Stimulated activated CD4-positive, alpha-beta T cell treated with anti-CD3 and anti-CD28 coated beads, Interleukin-4, amount 100 ng/mL, for 48 hours (primary cell): ENCODE measurements at regions not wholly inside any gene's neighbourhood (a gene's known extent, or its start where the extent isn't known, plus 50 kb on each side); places are given as distances from the start of the nearest gene placed in this dataset.
"Not testable (repeated sequence)": the region's sequence is repeated elsewhere in the genome, so short reads cannot be mapped to it uniquely, and the experiment has no call there.

Source experiments
- DNase-seq, 2 donors: peaks; one replicate each; pipeline ENCODE4 v3.0.0-alpha.2; 2020; ENCODE audit warnings: low read depth in 2 of 2

- DNase-seq: not testable (repeated sequence)
These were observed 93.3 kb downstream of the ANKRD30BL start for GRCh38 chr2:132068407-132068806.

DNA sequence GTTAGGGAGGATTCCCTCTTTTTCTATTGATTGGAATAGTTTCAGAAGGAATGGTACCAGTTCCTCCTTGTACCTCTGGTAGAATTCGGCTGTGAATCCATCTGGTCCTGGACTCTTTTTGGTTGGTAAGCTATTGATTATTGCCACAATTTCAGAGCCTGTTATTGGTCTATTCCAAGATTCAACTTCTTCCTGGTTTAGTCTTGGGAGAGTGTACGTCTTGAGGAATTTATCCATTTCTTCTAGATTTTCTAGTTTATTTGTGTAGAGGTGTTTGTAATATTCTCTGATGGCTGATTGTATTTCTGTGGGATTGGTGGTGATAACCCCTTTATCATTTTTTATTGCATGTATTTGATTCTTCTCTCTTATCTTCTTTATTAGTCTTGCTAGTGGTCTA, 96.4 kb downstream of the ANKRD30BL start:
- DNase-seq: not testable (repeated sequence)

GRCh38 chr2:132039609-132040236, 122.0 kb downstream of the ANKRD30BL start:
- not testable (repeated sequence) for DNase-seq

DNA sequence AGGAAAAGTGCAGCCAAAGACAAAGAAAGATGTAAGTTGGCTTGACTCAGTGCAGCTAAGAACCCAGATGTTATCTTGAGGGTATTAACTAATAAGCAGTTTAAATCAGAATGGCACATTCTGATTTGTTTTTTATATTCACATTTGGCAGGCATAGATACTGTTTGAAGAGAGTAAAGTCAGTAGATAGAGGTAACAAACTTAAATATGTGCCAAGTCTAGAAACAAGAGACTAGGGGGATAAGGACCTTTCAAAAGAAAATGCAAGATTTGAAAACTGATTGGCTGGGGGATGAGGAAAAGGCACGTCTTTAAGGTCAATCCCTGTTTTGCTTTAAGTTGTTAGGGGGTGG, 122.9 kb downstream of the ANKRD30BL start:
- DNase-seq: not testable (repeated sequence)

GRCh38 chr2:132038179-132038882, 123.4 kb downstream of the ANKRD30BL start:
- peak in 1 of 2 donors; percentile 1 for DNase-seq

DNA sequence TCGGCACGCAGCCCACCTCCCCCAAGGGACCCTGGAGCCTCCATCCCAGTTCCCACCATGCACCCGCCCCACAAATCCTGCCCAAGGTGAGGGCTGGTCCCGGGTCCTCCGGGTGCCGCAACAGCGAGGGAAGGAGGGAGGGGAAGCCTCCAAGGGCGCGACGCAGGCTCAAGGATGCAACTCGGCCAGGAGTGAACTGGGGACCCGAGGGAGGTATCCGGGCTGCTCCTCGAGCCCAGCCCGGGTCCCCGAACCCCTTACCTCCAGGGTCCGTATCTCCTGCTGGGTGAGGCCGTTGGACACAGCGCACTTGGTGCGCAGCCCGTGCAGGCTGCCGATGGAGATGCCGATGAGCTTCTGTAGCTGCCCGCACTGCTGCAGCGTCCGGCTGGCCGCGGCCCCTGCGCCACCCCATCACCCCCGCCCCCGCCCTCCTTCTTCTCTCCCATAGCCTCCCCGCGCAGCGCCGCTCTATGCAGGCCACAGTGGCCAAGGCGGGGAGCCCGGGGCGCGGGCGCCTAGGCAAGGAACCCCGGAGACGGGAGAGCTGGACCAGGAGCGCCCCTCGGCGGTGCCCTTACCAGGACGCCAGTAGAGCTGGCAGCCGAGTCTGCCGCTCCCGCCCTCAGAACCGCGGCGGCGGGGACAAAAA, 124.1 kb downstream of the ANKRD30BL start:
- DNase-seq: no peak

DNA sequence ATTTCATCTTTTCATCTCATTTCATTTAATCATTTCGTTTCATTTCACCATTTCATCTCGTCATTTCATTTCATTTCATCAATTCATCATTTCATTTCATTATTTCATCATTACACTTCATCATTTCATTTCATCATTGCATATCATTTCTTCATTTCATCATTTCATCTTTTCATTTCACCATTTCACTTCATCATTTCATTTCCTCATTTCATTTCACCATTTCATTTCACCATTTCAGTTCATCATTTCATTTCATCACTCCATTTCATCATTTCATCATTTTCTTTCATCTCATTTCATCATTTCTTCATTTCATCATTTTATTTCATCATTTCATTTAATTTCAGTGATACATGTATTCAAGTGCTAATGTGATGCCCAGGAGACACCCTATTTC, 127.1 kb downstream of the ANKRD30BL start:
- DNase-seq: no peak

DNA sequence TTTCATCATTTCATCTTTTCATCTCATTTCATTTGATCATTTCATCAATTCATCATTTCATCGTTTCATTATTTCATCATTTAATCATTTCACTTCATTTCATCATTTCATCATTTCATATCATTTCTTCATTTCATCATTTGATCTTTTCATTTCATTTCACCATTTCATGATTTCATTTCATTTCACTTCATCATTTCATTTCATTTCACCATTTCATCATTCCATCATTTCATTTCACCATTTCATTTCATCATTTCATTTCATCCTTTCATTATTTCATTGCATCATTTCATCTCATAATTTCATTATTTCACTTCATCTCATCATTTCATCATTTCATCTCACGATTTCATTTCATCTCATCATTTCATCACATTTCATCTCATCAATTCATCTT, 127.8 kb downstream of the ANKRD30BL start:
- no peak for DNase-seq

GRCh38 chr2:132033365-132033764, 128.4 kb downstream of the ANKRD30BL start:
- DNase-seq: no peak

GRCh38 chr2:132012046-132012445, 149.7 kb downstream of the ANKRD30BL start:
- not testable (repeated sequence) for DNase-seq

- no peak for DNase-seq
These were observed 151.8 kb downstream of the ANKRD30BL start for GRCh38 chr2:132009874-132010521.

GRCh38 chr2:132009177-132009873, 152.4 kb downstream of the ANKRD30BL start:
- DNase-seq: no peak

- not testable (repeated sequence) for DNase-seq
These were observed 171.0 kb downstream of the ANKRD30BL start for GRCh38 chr2:131990751-131991150.

- DNase-seq: not testable (repeated sequence)
These were observed 195.1 kb downstream of the ANKRD30BL start for GRCh38 chr2:131966671-131967070.

GRCh38 chr2:131966256-131966655, 195.5 kb downstream of the ANKRD30BL start:
- no peak for DNase-seq

DNA sequence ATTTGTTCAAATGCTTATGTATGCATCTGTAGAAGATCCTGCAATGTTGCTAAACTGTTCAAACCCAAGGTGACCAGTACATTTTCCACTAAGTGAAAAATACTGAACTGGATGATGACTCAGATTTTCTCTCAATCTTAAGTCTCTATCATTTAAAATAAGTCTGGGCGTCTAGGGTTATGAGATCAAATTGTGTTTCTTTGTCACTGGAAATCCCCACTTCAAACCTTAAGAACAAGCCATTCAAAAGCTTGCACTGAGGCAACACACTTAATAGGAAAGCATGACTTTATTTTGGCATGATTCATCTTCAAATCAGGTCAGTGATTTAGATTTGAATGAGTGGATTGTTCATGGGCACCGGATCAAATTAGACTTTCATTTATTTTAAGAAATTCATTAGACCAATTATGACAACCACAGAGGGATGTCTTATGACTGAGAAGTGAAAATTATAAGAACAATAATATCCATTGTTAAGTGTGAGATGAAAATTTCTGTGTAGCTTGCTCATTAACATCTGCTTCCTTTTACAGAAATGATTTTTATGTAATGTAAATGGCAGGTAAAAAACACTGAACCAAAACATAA, 203.6 kb downstream of the ANKRD30BL start:
- DNase-seq: not testable (repeated sequence)

DNA sequence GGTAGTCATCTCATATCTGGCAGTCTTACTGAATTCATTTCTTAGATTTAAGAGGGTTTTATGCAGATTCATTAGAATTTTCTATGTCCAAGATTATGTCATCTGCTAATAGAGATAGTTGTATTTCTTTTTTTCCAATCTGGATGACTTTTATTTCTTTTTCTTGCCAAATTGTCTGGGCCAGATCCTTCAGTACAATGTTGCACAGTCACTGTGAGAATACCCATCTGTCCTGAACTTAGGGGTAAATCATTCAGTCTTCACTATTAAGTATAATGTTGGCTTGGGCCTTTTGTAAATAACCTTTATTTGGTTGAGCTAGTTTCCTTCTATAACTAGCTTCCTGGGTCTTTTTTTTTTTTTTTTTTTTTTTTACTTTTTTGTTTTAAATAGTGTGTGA, 213.1 kb downstream of the ANKRD30BL start:
- not testable (repeated sequence) for DNase-seq

DNA sequence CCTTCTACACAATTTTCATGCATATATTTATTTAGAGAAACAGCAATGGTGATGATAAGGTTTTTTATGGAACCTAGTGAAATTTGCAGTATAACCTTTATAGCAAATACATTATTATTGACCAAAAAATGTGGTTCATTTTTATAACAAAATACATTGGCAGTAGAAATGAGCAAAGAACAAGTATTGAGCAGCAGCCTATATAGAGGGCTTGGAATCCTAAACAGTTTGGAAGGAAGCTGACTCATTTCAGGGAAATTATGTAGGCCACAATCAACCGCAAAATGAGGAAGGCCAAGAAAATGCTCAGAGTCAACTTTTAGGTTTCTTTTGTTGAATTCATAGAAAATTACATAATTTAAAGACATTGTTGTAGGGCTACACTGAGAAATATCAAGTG, 238.5 kb downstream of the ANKRD30BL start:
- DNase-seq: not testable (repeated sequence)

DNA sequence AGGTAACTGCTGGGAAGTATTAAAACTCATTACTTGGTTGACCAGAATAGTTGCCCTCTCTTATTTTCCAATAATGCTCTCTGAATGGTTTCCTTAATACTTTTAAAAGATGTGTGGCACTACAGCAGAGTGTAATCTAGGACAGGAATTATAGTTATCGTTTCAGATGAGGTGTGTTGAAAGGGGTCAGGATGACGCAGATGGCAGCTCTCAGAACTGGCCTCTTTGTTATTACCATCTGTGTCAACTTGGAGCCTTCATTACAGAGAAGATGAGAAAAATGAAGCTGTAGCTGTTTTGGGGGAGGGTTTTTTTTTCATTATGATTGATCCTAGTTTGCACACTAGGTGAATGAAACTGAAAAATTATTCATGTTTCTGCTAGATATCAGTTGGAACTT, 238.9 kb downstream of the ANKRD30BL start:
- not testable (repeated sequence) for DNase-seq
